ENCODE measurements at regions not wholly inside any gene's neighbourhood (a gene's known extent, or its start where the extent isn't known, plus 50 kb on each side); places are given as distances from the start of the nearest gene placed in this dataset.

- no peaks in the 10 kb centered on the region for H3K4me1 ChIP-seq (ENCODE audit: control insufficient read depth, insufficient read depth, low read length)
- intact Hi-C loops (cut with micrococcal nuclease; ENCODE audit: unreplicated experiment) = no loop called here
These were observed 112.7 kb upstream of the SPRY4 start for GRCh38 chr5:142437563-142437962.

More at GRCh38 chr5:142437563-142437962, 112.7 kb upstream of the SPRY4 start:
- Histone ChIP-seq H3K27ac (ENCODE audit: control insufficient read depth, insufficient read depth) (no peak overlapping the region), H3K36me3 (ENCODE audit: control insufficient read depth in 2 of 2, insufficient read depth in 2 of 2, low read length in 1 of 2) (no peaks in the 10 kb centered on the region), H2AFZ (ENCODE audit: control insufficient read depth, low read depth, low read length) (no peak overlapping the region), H3K4me3 (no peak overlapping the region), H3K79me2 (ENCODE audit: control insufficient read depth, insufficient read depth, low read length) (no peaks in the 10 kb centered on the region), H4K20me1 (ENCODE audit: control insufficient read depth, insufficient read depth) (no peaks in the 10 kb centered on the region), H3K27me3 (replicated peaks in 1 of 2; ENCODE audit: control insufficient read depth in 2 of 2, insufficient read depth in 2 of 2, low read length in 1 of 2) (no peaks in the 10 kb centered on the region; a peak in 1 of 4 replicates), H3K9ac (ENCODE audit: control insufficient read depth, insufficient read depth, low read length) (no peak overlapping the region), H3K9me3 (replicated peaks; ENCODE audit: control insufficient read depth, insufficient read depth, low read length) (no peaks in the 10 kb centered on the region), H3K4me2 (ENCODE audit: control insufficient read depth, insufficient read depth) (no peak overlapping the region)
- TF ChIP-seq FOS (IDR thresholded peaks at IDR 0.05; ENCODE audit: borderline replicate concordance, extremely low read depth, insufficient read length) = no peak
- TF ChIP-seq E2F8 (IDR thresholded peaks at IDR 0.05; ENCODE audit: low read depth, partially characterized antibody) = no peak
- no peak for TF ChIP-seq KDM1A (IDR thresholded peaks at IDR 0.05; ENCODE audit: borderline replicate concordance)
- no peak for TF ChIP-seq SUPT20H (IDR thresholded peaks at IDR 0.05; ENCODE audit: borderline replicate concordance, control insufficient read depth, low read depth, low read length)
- no peak for TF ChIP-seq ATF3 (IDR thresholded peaks at IDR 0.05; ENCODE audit: borderline replicate concordance, extremely low read depth, low read depth, low read length)
- TF ChIP-seq HDGF (IDR thresholded peaks at IDR 0.05) = no peak
- no peak for TF ChIP-seq RCOR1 (conservative IDR thresholded peaks at IDR 0.05; ENCODE audit: low read depth, low read length)
- TF ChIP-seq E4F1 (IDR thresholded peaks at IDR 0.05; ENCODE audit: borderline replicate concordance, partially characterized antibody) = no peak
- no peak for TF ChIP-seq SPI1 (IDR thresholded peaks at IDR 0.05; ENCODE audit: borderline replicate concordance, insufficient read depth, low read depth, low read length)
- TF ChIP-seq MYC (IDR thresholded peaks at IDR 0.05; ENCODE audit: insufficient read depth, insufficient read length, insufficient replicate concordance, low read length, severe bottlenecking) = no peak
- TF ChIP-seq DPF2 (IDR thresholded peaks at IDR 0.05) = no peak
- TF ChIP-seq SIX5 (IDR thresholded peaks at IDR 0.05; ENCODE audit: low read depth, low read length, severe bottlenecking) = no peak
- TF ChIP-seq STAT1 (conservative IDR thresholded peaks at IDR 0.05) = no peak
- TF ChIP-seq BMI1 (IDR thresholded peaks at IDR 0.05; ENCODE audit: borderline replicate concordance) = no peak
- no peak for TF ChIP-seq TCF7 (IDR thresholded peaks at IDR 0.05; ENCODE audit: borderline replicate concordance)
- TF ChIP-seq CBX3 (IDR thresholded peaks at IDR 0.05; ENCODE audit: borderline replicate concordance, low read depth) = no peak
- no peak for TF ChIP-seq SMAD1 (IDR thresholded peaks at IDR 0.05; ENCODE audit: low read depth, partially characterized antibody)
- TF ChIP-seq CHD2 (IDR thresholded peaks at IDR 0.05; ENCODE audit: borderline replicate concordance, low read depth, low read length) = no peak
- BruUV-seq (replicated peaks) = no TSS peak
- in situ Hi-C loops (cut with MboI) = no loop called here
- CTCF ChIA-PET = no interaction called here
- DNase-seq (ENCODE audit: low read depth, low spot score) = no peak
- RAD21 ChIA-PET (ENCODE audit: unreplicated experiment) = no interaction called here
- SMC1A ChIA-PET (ENCODE audit: uncharacterized antibody, unreplicated experiment) = no interaction called here
- 98% methylated on average over 4 of the region's 4 CpGs for WGBS (ENCODE audit: insufficient coverage, insufficient replicate concordance, low lambda C conversion rate, missing lambda C conversion rate)
- ATAC-seq = no peak
- no peak for FAIRE-seq
- POLR2A ChIA-PET = no interaction called here

All from GM12878 (cell line).